ENCODE measurements at regions not wholly inside any gene's neighbourhood (a gene's known extent, or its start where the extent isn't known, plus 50 kb on each side); places are given as distances from the start of the nearest gene placed in this dataset.
"Not testable (repeated sequence)": the region's sequence is repeated elsewhere in the genome, so short reads cannot be mapped to it uniquely, and the experiment has no call there.

DNA sequence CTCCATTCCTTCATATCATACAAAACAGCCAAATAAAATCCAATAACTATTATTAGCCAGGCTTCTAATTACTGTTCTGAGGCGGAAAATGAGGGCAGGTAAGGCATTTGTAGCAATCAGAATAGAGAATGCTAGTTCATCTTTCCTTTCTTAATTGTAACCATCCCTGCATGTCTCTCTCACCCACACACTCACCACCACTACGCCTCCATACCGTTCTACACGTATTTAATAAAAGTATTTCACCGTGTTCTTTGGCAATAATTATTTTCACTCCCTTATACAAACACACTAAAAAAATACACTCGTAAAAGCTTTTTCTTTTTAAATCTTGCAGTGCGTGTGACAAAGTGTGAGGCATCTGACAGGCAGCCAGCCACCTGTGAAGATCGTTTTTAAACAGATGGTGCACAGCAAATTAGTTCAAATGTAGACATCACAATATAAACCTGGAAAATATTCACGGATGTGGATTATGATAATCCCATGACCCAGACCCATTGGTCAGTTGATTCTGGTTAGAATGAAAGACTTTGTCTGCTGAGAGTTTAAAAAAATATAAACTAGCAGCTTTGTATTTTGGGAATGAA lies 653.6 kb downstream of the REEP3 start:
- in situ Hi-C loops (cut with HindIII; ENCODE audit: low sequenced_read_pairs) = no loop called here

DNA sequence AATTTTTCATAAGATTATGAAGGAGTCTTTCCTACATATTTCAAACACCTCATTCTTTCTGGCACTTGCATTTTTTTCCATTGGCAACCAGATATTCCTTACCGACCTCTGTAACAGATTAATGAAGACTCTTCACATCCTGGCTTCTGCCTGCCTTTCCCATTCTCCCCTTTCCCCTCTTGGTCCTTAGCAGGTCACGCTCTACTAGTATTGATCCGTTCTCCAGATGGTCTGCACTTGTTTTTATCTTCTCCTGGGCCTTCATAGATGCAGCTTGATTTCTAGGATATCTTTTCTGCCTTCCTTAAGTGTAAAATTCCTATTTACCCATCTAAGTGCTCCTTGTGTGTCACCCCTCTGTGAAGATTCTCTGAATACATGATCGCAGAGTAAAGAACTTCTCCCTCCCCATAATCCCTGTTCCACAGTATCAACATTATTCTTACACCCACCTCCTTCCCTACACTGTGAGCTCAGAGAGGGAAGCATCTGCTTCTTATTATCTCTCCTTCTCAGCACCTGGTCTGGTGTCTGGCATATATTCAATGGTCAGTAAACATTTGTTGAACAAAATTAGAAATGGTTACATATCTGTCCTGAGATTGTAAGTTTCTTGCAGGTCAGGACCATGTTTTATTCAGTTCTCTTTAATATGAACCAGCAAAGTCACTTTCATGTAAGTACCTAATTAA lies 654.2 kb downstream of the REEP3 start:
- in situ Hi-C loops (cut with HindIII; ENCODE audit: low sequenced_read_pairs) = no loop called here

DNA sequence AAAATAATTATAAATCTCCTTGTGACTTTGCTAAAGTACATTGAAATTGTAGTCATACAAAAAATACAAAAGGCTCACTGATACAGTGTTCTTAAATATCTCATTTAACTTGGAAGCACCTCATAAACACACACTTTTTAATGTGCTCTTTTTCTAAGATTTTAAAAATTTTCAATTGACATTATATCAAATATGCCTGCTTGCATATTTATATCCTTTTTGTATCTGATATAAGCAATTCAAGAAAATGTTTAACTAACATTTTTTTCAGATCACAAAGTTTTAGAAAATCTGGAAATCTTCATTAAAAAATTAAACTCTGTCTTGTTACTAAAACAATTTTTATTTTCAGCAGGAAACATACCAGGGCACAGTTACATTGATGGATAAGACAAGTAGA lies 661.5 kb downstream of the REEP3 start:
- in situ Hi-C loops (cut with HindIII; ENCODE audit: low sequenced_read_pairs) = no loop called here

DNA sequence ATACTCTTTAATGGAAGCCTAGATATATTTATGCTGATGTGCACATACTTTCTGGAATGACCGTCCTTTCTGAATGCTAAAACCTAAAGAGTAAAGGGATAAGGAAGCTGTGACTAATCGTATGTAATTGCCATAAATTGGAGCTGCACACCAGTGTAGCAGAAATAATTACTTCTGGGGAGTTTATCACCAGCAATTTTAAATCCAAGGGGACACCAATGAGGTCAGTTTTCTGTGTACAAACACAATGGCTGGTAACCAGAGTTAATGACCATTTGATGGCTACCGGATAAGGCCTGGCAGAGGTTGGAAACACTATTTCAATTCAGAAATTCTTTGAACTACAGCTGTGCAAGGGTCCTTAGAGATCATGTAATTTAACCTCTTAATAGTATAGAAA lies 670.1 kb downstream of the REEP3 start:
- in situ Hi-C loops (cut with HindIII; ENCODE audit: low sequenced_read_pairs) = no loop called here

DNA sequence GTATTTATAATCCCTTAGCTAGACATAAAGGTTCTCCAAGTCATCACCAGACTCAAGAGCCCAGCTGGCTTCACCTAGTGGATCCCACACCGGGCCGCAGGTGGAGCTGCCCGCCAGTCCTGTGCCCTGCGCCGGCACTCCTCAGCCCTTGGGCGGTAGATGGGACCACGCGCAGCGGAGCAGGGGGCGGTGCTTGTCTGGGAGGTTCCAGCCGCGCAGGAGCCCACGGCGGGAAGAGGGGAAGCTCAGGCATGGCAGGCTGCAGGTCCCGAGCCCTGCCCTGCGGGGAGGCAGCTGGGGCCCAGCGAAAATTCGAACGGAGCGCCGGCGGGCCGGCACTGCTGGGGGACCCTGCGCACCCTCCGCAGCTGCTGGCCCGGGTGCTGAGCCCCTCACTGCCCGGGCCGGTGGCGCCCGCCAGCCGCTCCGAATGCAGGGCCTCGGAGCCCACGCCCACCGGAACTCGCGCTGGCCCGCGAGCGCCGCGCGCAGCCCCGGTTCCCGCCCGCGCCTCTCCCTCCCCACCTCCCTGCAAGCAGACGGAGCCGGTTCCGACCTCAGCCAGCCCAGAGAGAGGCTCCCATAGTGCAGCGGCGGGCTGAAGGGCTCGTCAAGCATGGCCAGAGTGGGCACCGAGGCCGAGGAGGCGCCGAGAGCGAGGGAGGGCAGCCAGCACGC lies 675.6 kb downstream of the REEP3 start:
- in situ Hi-C loops (cut with HindIII; ENCODE audit: low sequenced_read_pairs) = no loop called here

DNA sequence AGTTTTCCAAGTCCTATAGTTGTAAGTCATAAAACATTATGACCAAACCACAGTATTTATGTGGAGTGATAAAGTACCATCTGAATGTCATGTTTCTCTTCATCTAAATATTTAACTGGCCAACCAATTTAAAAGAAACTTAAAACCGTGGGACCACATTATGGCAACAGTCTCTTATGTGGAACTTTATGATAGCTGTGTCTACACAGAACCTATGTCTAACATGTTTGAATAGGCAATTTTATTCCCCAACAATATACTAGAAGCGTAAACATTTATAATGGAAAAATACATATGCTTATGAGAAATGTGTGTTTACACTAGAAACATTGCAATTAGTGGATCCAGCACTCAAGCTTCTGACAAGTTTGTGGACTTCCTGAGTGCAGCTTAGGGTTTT lies 680.7 kb downstream of the REEP3 start:
- in situ Hi-C loops (cut with HindIII; ENCODE audit: low sequenced_read_pairs) = no loop called here

DNA sequence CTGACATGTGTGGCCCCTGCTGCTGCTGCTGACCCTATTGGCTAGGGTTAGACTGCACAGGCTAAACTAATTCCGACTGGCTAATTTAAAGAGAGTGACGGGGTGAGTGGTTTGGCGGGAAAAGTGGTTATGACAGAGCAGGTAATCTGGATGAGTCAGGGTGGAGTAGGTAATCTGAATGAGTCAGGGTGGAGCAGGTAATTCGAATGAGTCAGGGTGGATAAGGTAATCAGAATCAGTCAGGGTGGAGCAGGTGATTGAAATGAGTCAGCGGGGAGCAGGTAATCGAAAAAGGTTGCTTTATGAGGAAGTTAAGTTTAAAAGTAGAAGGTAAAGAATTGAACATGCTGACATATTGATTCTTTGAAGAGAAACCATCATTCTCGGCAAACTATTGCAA lies 683.3 kb downstream of the REEP3 start:
- in situ Hi-C loops (cut with HindIII; ENCODE audit: low sequenced_read_pairs) = not testable (repeated sequence)

DNA sequence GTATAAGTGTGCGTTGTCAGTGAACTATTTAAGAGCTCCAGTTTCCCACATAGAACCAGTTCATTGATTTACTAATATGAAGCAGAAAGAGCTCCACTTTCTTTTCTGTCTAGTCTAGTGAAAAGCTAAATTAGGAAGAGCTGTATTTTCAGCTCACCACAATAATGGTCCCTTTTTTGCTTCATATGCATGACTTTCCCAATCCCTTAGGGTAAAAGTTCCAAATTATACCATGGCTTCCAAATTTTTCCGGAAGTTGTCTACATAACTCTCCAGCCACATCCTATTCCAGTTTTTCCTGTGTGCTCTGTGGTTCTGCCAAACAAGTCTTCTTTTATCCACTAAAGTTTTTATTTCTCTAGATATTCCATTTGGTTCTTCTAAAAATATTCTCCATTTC lies 685.2 kb downstream of the REEP3 start:
- in situ Hi-C loops (cut with HindIII; ENCODE audit: low sequenced_read_pairs) = no loop called here

DNA sequence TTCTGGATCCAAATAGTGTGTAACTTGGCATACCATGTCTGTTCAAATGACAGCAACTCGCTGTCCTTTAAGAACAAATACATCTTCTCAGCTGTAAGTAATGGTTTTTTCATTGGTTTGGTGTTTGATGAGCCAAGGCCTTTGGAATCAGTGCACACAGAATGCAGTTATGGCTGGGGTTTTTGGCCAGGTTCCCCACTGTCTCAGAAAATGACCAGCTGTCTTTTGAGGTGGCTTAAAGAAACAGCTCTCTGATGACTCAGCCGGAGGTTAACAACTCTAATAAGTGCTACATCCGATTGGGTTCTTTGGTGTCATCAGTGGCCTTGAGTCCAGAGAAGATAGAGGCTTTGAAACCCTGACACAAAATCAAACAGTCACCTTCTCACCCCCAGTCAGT lies 688.4 kb downstream of the REEP3 start:
- in situ Hi-C loops (cut with HindIII; ENCODE audit: low sequenced_read_pairs) = no loop called here

DNA sequence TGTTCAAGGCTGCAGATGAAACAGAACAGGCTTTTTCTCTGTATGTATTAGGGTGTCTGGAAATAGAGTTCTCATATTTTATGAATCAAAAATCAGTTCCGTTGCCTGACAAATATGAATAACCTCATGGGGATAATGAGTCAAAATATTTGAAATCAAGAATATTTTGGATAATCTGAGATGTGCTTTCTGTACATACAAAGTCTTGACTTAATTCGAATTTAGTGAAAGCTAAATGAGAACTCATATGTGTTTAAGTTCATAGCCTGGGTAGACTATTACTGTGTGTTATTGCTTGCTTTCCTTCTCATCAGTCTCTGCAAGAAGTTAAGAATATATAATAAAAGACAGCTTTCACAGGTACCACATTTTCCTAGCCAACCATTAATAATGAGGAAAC lies 689.0 kb downstream of the REEP3 start:
- in situ Hi-C loops (cut with HindIII; ENCODE audit: low sequenced_read_pairs) = no loop called here

DNA sequence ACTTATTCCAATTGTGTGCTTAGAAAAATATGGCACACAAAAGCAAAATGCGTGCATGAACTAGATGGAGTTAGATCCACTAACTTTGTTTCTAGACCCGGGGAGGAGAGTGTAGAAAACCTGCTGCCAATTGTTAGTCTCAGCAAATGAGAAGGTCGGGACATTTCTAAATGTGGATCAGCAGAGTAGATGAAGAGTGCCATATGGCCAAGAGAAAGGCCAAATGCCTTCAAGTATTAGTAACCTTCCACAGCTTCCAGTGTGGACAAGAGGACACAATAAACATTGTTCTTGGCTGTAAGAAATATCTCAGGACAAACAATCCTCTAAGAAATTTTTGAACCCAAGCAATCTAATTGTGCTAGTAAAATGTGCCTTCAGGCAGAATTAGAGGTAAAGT lies 690.3 kb downstream of the REEP3 start:
- in situ Hi-C loops (cut with HindIII; ENCODE audit: low sequenced_read_pairs) = no loop called here

DNA sequence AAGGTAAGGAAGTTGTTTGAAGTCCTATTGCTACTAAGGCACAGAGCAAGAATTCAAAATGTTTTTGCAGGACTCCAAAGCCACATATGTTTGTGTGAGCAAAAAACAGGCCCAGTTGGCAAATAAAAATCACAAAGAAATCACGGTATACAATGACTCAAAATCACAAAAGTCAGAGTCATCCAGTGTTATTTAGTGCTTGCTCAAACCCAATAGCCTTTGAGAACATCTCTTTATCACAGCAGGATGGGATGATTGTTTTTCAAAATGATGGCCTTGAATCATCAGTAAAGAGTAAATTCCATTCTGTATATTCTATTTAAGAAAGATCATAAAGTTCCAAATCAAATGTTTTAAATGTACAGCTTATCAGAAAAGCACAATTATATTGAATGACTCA lies 693.9 kb downstream of the REEP3 start:
- in situ Hi-C loops (cut with HindIII; ENCODE audit: low sequenced_read_pairs) = no loop called here

DNA sequence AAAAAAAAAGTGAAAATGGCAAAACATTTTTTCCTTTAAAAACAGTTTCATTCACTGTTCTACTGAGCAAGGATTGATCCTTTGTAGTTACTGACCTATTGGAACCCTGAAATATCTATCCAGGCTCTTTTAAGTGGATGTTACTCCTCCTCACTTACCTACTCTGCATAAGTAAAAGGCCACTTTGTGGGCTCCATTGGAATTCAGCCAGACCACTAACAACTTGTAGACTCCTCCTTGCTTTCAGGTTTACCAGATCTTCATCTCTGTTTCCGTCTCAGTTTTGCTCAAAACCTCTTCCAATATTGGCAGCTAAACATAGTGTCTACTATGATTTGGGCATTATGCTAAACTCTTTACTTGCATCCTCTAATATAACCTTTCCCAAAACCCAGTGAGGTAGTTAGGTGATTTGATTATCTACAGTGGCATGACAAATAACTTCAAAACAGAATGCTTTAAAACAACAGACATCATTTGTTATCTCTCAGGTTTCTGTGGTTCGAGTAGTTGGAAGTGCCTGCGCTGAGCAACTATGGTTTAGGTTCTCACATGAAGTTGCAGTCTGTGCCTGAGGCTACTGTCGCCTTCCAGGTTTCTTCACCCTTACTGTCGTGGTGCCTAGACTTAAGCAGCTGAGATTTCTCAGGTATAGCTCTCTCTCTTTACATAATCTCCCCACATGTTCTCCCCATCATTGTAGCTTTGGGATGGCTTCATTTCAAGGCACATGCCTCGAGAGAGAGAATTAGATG lies 698.2 kb downstream of the REEP3 start:
- in situ Hi-C loops (cut with HindIII; ENCODE audit: low sequenced_read_pairs) = no loop called here

DNA sequence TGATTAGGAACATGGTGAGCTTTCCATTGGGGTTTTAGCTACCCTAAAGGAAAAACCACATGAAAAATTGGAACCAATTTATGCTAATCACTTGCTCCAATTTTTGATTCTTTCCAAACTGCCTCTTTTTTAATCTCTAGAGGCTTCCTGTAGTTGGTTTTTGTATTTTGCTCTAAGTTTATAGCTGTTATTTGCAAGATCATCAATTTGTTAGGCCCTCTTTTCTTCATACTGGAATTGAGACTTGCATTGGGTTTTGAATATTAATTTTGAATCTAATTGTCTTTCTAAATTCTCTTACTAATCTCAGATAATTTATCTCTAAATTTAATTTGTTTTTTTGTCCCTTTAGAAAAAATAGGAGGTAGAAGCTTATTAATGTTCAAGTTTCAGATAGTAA lies 713.3 kb downstream of the REEP3 start:
- in situ Hi-C loops (cut with HindIII; ENCODE audit: low sequenced_read_pairs) = no loop called here

DNA sequence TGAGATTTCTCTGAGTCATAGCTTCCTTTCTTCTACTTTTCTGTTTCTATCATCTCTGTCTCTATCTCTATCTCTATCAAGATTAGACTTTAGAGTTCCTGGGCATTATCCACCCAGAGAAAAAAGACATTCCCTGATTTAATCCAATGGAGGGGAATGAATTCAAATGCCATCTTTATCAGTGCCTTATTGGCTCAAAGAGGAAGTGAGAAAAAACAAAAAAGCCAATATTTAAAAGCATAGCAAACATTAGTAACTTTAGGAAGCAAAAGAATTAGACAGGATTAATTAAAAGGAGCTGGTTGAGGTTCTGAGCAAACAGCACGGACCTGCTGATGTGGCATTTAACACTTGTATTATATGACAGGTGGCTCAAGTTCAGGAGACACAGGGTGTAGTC lies 736.5 kb downstream of the REEP3 start:
- in situ Hi-C loops (cut with HindIII; ENCODE audit: low sequenced_read_pairs) = no loop called here

DNA sequence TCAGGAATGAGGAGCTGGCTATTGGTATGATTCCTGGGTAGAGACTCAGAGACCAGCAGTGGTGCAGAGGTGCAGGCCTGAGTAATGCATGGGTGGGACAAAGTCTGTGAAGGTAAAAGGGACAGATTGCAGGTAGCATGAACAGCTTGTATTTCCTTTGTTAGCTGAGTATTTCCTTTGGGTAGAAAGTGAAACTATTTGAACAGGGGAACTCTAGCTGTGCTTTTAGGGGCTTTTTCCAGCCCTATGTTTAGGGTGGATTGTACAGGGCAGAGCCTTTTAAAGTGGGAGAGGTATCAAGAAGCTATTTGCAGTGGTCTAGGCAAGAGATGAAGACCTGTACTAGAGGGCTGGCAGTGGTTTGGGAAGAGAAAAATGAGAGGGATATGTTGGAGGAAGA lies 739.9 kb downstream of the REEP3 start:
- in situ Hi-C loops (cut with HindIII; ENCODE audit: low sequenced_read_pairs) = no loop called here

DNA sequence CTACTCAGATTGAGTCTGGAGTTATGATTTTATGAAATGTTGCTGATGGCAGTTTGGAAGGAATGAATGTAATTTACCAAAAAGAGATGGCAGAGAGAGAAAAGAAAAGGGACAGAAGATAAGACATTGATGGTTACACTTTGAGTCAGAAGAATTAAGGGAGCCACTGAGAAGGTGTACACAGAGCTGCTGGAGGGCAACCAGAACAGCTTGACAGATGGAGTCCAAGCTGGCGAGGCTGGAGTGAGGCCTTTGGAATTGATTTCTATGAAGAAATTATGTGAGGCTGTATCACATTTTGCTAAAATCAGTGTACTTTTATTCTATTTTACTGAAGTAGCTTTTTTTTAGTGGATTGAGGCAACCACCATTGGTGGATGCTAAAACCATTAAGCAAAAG lies 740.5 kb downstream of the REEP3 start:
- in situ Hi-C loops (cut with HindIII; ENCODE audit: low sequenced_read_pairs) = no loop called here

DNA sequence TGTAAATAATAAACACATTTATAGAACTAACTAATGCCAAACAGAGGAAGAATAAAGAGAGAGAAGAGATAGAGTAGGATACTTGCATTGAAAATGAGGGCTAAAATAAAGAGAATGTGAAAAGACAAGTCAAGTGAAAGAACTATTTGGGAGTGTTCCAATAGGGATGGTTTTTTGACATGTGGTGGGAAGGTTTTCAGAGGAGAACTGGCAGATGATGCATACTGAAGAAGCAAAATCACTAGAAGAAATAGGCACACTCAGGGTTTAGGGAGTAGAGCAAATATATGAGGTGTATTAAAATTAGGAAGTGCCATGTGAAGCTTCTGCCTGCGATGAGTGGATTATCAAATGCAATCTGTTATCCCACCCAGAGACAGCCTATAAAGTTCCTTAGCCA lies 744.8 kb downstream of the REEP3 start:
- in situ Hi-C loops (cut with HindIII; ENCODE audit: low sequenced_read_pairs) = no loop called here

DNA sequence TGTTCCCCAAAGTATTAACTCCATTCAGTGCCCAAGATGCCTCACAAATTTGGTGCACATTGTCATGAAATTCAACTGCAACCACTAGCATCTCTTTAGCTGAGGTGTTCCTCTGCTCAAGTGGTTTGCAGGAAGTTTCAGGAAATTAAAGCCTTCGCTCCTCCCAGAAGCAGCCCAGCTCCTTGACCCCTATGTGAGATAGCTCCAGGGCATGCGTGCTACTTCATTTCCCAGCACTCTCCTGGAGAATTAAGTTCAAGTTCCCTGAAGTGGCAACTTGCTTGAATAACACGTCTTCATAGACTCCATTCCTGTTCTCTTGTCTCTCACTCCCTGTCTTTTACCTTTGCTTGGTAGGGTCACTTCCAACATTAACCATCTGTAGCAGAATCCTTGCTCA lies 750.3 kb downstream of the REEP3 start:
- in situ Hi-C loops (cut with HindIII; ENCODE audit: low sequenced_read_pairs) = no loop called here

DNA sequence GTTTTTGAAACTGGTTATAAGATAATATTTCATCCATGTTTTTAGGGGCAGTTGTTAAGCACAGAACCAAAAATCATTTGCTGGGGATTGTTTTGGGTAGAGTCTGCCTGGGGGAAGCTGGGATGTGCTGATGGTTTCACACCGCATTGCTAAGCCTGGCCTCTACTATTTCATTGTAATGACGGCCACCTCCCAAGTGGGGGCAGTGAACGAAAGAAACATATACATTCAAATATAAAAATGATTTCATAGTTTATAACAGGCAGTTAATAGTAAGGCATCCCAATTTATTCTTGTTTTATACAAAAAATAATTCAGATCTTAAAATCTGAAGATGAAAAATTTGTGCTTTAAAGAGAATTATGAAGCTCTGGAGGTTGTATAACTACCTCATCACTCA lies 750.8 kb downstream of the REEP3 start:
- in situ Hi-C loops (cut with HindIII; ENCODE audit: low sequenced_read_pairs) = no loop called here

DNA sequence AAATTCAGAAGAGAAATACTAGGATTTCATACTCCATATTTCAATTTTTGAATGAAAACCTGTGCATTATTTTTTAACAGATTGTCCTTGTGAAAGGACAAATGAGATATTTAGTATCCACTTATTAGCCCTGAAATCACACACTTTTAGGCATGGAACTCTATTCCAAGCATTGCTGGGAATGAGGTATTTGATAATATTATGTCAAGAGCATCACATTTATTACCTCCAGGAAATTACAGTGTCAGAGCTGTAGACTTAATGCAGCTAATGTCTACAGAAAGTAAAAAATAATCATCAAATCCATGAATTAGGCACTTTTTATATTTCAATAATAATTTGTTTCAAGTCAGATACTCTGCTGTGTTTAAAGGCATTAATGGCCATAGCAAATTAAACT lies 753.8 kb downstream of the REEP3 start:
- in situ Hi-C loops (cut with HindIII; ENCODE audit: low sequenced_read_pairs) = no loop called here

DNA sequence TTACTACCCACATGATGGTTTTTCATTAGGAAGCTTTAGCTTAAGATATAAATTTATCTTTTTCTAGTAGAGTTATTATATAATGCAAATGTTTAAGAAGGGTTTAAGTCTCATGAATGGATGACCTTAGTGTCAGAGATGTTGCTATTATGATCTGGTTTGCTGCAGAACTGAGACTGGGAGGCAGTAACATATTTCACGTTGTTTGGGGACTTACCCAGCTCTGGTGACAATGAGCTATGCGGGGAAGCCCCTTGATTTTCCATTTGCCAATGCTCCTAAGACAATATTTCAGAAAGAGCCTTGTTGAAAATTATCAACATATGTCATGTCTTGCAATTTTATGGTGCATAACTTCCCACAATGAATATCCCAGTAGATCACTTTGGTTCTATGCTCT lies 754.6 kb downstream of the REEP3 start:
- in situ Hi-C loops (cut with HindIII; ENCODE audit: low sequenced_read_pairs) = no loop called here
